IMR-90 (cell line): ENCODE measurements at regions not wholly inside any gene's neighbourhood (a gene's known extent, or its start where the extent isn't known, plus 50 kb on each side); places are given as distances from the start of the nearest gene placed in this dataset.

ENCODE experiments used
- ATAC-seq: fragments of 200-7000 bp; cut with Tn5 transposase; 2 replicates; pipeline ENCODE4 v1.9.1; 2020; ENCODE audit warnings: low read depth, mild to moderate bottlenecking, moderate library complexity
- BruUV-seq: library from RNA; stranded (reverse); fragments of 400-500 nt; replicated peaks from 2 replicates; lab custom pipeline; 2021; lab: Mats Ljungman, UMichigan
- CTCF ChIA-PET: fragments of 300-600 bp; formaldehyde crosslinking; extraction: SDS; loops from one replicate; lab custom pipeline; 2021; ENCODE audit warnings: antibody characterized with exemption; lab: Yijun Ruan, JAX
- POLR2A ChIA-PET: fragments of 300-600 bp; sonication (Branson Sonifier 250); formaldehyde crosslinking; loops from one replicate; lab custom pipeline; 2022; ENCODE audit warnings: antibody characterized with exemption; ENCODE audit not compliant: unreplicated experiment; lab: Charles Lee
- DNase-seq: peaks from one replicate; pipeline ENCODE4 v3.0.0; 2013
- H2AFZ ChIP-seq: replicated peaks from 2 replicates; pipeline ENCODE3; 2013; ENCODE audit warnings: low read length, mild to moderate bottlenecking; ENCODE audit not compliant: poor library complexity
- H2AK5ac ChIP-seq: 2 replicates; pipeline ENCODE4 v1.6.1; 2013; ENCODE audit warnings: low read depth, low read length, inconsistent platforms
- H2AK9ac ChIP-seq: replicated peaks from 2 replicates; pipeline ENCODE3; 2013; ENCODE audit warnings: mild to moderate bottlenecking, low read depth, low read length, moderate library complexity; ENCODE audit not compliant: poor library complexity
- H2BK120ac ChIP-seq: 2 replicates; pipeline ENCODE4 v1.6.1; 2013; ENCODE audit warnings: low read depth, low read length, inconsistent platforms
- H2BK15ac ChIP-seq: 3 replicates; pipeline ENCODE4 v1.6.1; 2013; ENCODE audit warnings: low read depth, low read length, inconsistent platforms
- H2BK20ac ChIP-seq: 2 replicates; pipeline ENCODE4 v1.6.1; 2013; ENCODE audit warnings: low read depth, mild to moderate bottlenecking, inconsistent platforms, low read length, moderate library complexity
- H2BK5ac ChIP-seq: 2 replicates; pipeline ENCODE4 v1.6.1; 2013; ENCODE audit warnings: mild to moderate bottlenecking, low read depth, low read length, inconsistent platforms; ENCODE audit not compliant: poor library complexity, severe bottlenecking
- H3K14ac ChIP-seq: replicated peaks from 2 replicates; pipeline ENCODE4 v1.6.1; 2013; ENCODE audit warnings: low read depth, low read length, inconsistent platforms
- H3K18ac ChIP-seq: 2 replicates; pipeline ENCODE4 v1.6.1; 2013; ENCODE audit warnings: low read depth, low read length, control low read depth
- H3K23ac ChIP-seq: 2 replicates; pipeline ENCODE4 v1.6.1; 2013; ENCODE audit warnings: low read depth, low read length, inconsistent platforms
- H3K27ac ChIP-seq: 2 replicates; pipeline ENCODE4 v1.5.1; 2013; ENCODE audit warnings: mild to moderate bottlenecking, control low read depth, low read length; ENCODE audit not compliant: insufficient read depth
- H3K27me3 ChIP-seq: 2 replicates; pipeline ENCODE4 v1.6.1; 2013; ENCODE audit warnings: low read length; ENCODE audit not compliant: control insufficient read depth, insufficient read depth
- H3K36me3 ChIP-seq: 2 replicates; pipeline ENCODE4 v1.6.1; 2013; ENCODE audit warnings: low read length, mixed read lengths; ENCODE audit not compliant: control insufficient read depth, insufficient read depth
- H3K4ac ChIP-seq: 2 replicates; pipeline ENCODE4 v1.6.1; 2013; ENCODE audit warnings: low read depth, low read length, inconsistent platforms
- H3K4me1 ChIP-seq: 2 replicates; pipeline ENCODE4 v1.6.1; 2013; ENCODE audit warnings: low read length, mixed read lengths; ENCODE audit not compliant: control insufficient read depth, insufficient read depth
- H3K4me2 ChIP-seq: 2 replicates; pipeline ENCODE4 v1.6.1; 2013; ENCODE audit warnings: low read depth, mild to moderate bottlenecking, control low read depth, low read length, moderate library complexity
- H3K4me3 ChIP-seq: 2 replicates; pipeline ENCODE4 v1.5.1; 2013; ENCODE audit warnings: low read depth, mild to moderate bottlenecking, control low read depth, low read length, moderate library complexity; ENCODE audit not compliant: insufficient read depth
- H3K56ac ChIP-seq: 2 replicates; pipeline ENCODE4 v1.6.1; 2013; ENCODE audit warnings: low read length, inconsistent platforms; ENCODE audit not compliant: insufficient read depth; ENCODE audit errors: extremely low read depth
- H3K79me1 ChIP-seq, 2 experiments: 2 replicates each; pipeline ENCODE4 v1.6.1; 2013; ENCODE audit warnings: low read length in 2 of 2, inconsistent platforms in 1 of 2, low read depth in 1 of 2
- H3K9ac ChIP-seq: 2 replicates; pipeline ENCODE4 v1.6.1; 2013; ENCODE audit warnings: low read depth, low read length, control low read depth
- H3K9me1 ChIP-seq: 2 replicates; pipeline ENCODE4 v1.6.1; 2013; ENCODE audit warnings: low read length, inconsistent platforms; ENCODE audit not compliant: insufficient read depth
- H3K9me3 ChIP-seq: 2 replicates; pipeline ENCODE4 v1.6.1; 2013; ENCODE audit warnings: low read length; ENCODE audit not compliant: control insufficient read depth, insufficient read depth
- H4K20me1 ChIP-seq: 2 replicates; pipeline ENCODE4 v1.6.1; 2013; ENCODE audit warnings: low read length, inconsistent platforms; ENCODE audit not compliant: insufficient read depth
- H4K5ac ChIP-seq: 2 replicates; pipeline ENCODE4 v1.6.1; 2013; ENCODE audit warnings: mild to moderate bottlenecking, low read depth, low read length, control low read depth
- H4K8ac ChIP-seq, 2 experiments: 2 replicates each; pipeline ENCODE4 v1.6.1; 2013; ENCODE audit warnings: low read depth in 2 of 2, low read length in 2 of 2, control low read depth in 1 of 2, inconsistent platforms in 1 of 2
- H4K91ac ChIP-seq: 2 replicates; pipeline ENCODE4 v1.6.1; 2013; ENCODE audit warnings: low read depth, low read length, inconsistent platforms; ENCODE audit not compliant: insufficient read depth
- BHLHE40 ChIP-seq: fragments of 150-350 bp; IDR thresholded peaks from 2 replicates; pipeline ENCODE4 v1.6.1; 2016; ENCODE audit warnings: mild to moderate bottlenecking, low read depth, low read length
- CEBPB ChIP-seq: IDR thresholded peaks from 2 replicates; pipeline ENCODE4 v1.6.1; 2012; ENCODE audit warnings: low read depth, low read length, improper control_type of control experiment
- CHD1 ChIP-seq: IDR thresholded peaks from 2 replicates; pipeline ENCODE4 v1.6.1; 2012; ENCODE audit warnings: low read depth, low read length, improper control_type of control experiment
- ELK1 ChIP-seq: fragments of 150-350 bp; IDR thresholded peaks from 2 replicates; pipeline ENCODE4 v1.6.1; 2016; ENCODE audit warnings: low read depth, mild to moderate bottlenecking, low read length, moderate library complexity, borderline replicate concordance
- FOS ChIP-seq: fragments of 150-350 bp; IDR thresholded peaks from 2 replicates; pipeline ENCODE4 v1.6.1; 2016; ENCODE audit warnings: low read depth, low read length
- MAFK ChIP-seq: IDR thresholded peaks from 2 replicates; pipeline ENCODE4 v1.6.1; 2012; ENCODE audit warnings: low read depth, low read length, improper control_type of control experiment
- MAZ ChIP-seq: IDR thresholded peaks from 2 replicates; pipeline ENCODE4 v1.6.1; 2012; ENCODE audit warnings: low read depth, mild to moderate bottlenecking, low read length, improper control_type of control experiment, moderate library complexity, borderline replicate concordance
- MXI1 ChIP-seq: IDR thresholded peaks from 2 replicates; pipeline ENCODE4 v1.6.1; 2012; ENCODE audit warnings: low read depth, mild to moderate bottlenecking, low read length, moderate library complexity, borderline replicate concordance
- NFE2L2 ChIP-seq: fragments of 150-350 bp; IDR thresholded peaks from 2 replicates; pipeline ENCODE4 v1.6.1; 2016; ENCODE audit warnings: low read depth, mild to moderate bottlenecking, low read length
- POLR2A ChIP-seq: IDR thresholded peaks from 2 replicates; pipeline ENCODE4 v1.6.1; 2012; ENCODE audit warnings: mild to moderate bottlenecking, low read depth, low read length
- RAD21 ChIP-seq: IDR thresholded peaks from 2 replicates; pipeline ENCODE4 v1.6.1; 2012; ENCODE audit warnings: low read length, improper control_type of control experiment
- RCOR1 ChIP-seq: IDR thresholded peaks from 2 replicates; pipeline ENCODE4 v1.6.1; 2012; ENCODE audit warnings: mild to moderate bottlenecking, low read length, improper control_type of control experiment; ENCODE audit not compliant: insufficient replicate concordance
- RFX5 ChIP-seq: IDR thresholded peaks from 2 replicates; pipeline ENCODE4 v1.8.0; 2012; ENCODE audit warnings: low read depth, mild to moderate bottlenecking, low read length, moderate library complexity
- SMC3 ChIP-seq: fragments of 150-350 bp; IDR thresholded peaks from 2 replicates; pipeline ENCODE4 v1.6.1; 2016; ENCODE audit warnings: low read depth, mild to moderate bottlenecking, antibody characterized with exemption, low read length, moderate library complexity
- WGBS, 2 experiments: methylation state at CpG; one replicate each; pipeline versions ENCODE4 v1.1.5 to v1.1.7; 2013; ENCODE audit warnings: missing lambda C conversion rate in 2 of 2; ENCODE audit not compliant: insufficient read length in 1 of 2; ENCODE audit errors: extremely low coverage in 2 of 2; 5-methylcytosine and 5-hydroxymethylcytosine counted together
- dilution Hi-C: fragments of 300-500 bp; cut with HindIII; formaldehyde crosslinking; loops from one replicate; pipeline ENCODE4 v1.14.3; 2018; ENCODE audit warnings: low sequenced_read_pairs; ENCODE audit not compliant: unreplicated experiment
- in situ Hi-C: fragments of 300-500 bp; cut with MboI; formaldehyde crosslinking; loops from 3 replicates; pipeline ENCODE4 v1.14.3; 2019; ENCODE audit warnings: low sequenced_read_pairs, inconsistent platforms, mixed read lengths
- intact Hi-C: fragments of 100-400 bp; cut with micrococcal nuclease; formaldehyde crosslinking; loops from 2 replicates; pipeline ENCODE4 v1.10.0; 2022
- TF ChIP-seq, protein P1 (sequence below): conservative IDR thresholded peaks from 2 replicates; pipeline ENCODE4 v1.5.1; 2012; ENCODE audit warnings: mild to moderate bottlenecking, low read depth, low read length, improper control_type of control experiment
- TF ChIP-seq, protein P2 (sequence below): fragments of 150-350 bp; IDR thresholded peaks from 2 replicates; pipeline ENCODE4 v1.6.1; 2017; ENCODE audit warnings: mild to moderate bottlenecking, antibody characterized with exemption, low read length, low read depth

- no peak overlapping the region for H3K27ac ChIP-seq
Observed at GRCh38 chr18:51569561-51569960, 372.1 kb upstream of the MEX3C start.

More at GRCh38 chr18:51569561-51569960, 372.1 kb upstream of the MEX3C start:
- dilution Hi-C loops: no loop called here
- H3K36me3 ChIP-seq: no peaks in the 10 kb centered on the region
- DNase-seq (no peak), ATAC-seq (no peak)
- H3K23ac ChIP-seq: no peak overlapping the region
- no peak overlapping the region for H2BK120ac ChIP-seq
- ChIA-PET POLR2A (no interaction called here), CTCF (no interaction called here)
- in situ Hi-C loops: no loop called here
- H3K4me1 ChIP-seq: no peaks in the 10 kb centered on the region
- intact Hi-C loops: no loop called here
- no peak overlapping the region for H3K9ac ChIP-seq
- H4K8ac ChIP-seq: no peak overlapping the region
- H3K4me2 ChIP-seq: no peak overlapping the region
- no peak overlapping the region for H3K14ac ChIP-seq
- no peaks in the 10 kb centered on the region for H3K79me1 ChIP-seq
- no peaks in the 10 kb centered on the region for H4K20me1 ChIP-seq
- no peak overlapping the region for H3K4ac ChIP-seq
- H2BK5ac ChIP-seq: no peak overlapping the region
- H3K9me3 ChIP-seq: peaks cover 6% of the 10 kb centered on the region
- no peak overlapping the region for H4K91ac ChIP-seq
- no TSS peak for BruUV-seq
- H3K56ac ChIP-seq: no peak overlapping the region
- no peak overlapping the region for H3K18ac ChIP-seq
- H3K27me3 ChIP-seq: no peaks in the 10 kb centered on the region
- H3K4me3 ChIP-seq: no peak overlapping the region
- no peak overlapping the region for H2AK9ac ChIP-seq
- TF ChIP-seq CEBPB: no peak
- no peak for TF ChIP-seq SMC3
- no peak for TF ChIP-seq POLR2A
- TF ChIP-seq NFE2L2: no peak
- TF ChIP-seq, protein P1, sequence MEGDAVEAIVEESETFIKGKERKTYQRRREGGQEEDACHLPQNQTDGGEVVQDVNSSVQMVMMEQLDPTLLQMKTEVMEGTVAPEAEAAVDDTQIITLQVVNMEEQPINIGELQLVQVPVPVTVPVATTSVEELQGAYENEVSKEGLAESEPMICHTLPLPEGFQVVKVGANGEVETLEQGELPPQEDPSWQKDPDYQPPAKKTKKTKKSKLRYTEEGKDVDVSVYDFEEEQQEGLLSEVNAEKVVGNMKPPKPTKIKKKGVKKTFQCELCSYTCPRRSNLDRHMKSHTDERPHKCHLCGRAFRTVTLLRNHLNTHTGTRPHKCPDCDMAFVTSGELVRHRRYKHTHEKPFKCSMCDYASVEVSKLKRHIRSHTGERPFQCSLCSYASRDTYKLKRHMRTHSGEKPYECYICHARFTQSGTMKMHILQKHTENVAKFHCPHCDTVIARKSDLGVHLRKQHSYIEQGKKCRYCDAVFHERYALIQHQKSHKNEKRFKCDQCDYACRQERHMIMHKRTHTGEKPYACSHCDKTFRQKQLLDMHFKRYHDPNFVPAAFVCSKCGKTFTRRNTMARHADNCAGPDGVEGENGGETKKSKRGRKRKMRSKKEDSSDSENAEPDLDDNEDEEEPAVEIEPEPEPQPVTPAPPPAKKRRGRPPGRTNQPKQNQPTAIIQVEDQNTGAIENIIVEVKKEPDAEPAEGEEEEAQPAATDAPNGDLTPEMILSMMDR: no peak
- TF ChIP-seq MAZ: no peak
- TF ChIP-seq RAD21: no peak
- no peak for TF ChIP-seq RFX5
- TF ChIP-seq BHLHE40: no peak
- TF ChIP-seq MAFK: no peak
- TF ChIP-seq, protein P2, sequence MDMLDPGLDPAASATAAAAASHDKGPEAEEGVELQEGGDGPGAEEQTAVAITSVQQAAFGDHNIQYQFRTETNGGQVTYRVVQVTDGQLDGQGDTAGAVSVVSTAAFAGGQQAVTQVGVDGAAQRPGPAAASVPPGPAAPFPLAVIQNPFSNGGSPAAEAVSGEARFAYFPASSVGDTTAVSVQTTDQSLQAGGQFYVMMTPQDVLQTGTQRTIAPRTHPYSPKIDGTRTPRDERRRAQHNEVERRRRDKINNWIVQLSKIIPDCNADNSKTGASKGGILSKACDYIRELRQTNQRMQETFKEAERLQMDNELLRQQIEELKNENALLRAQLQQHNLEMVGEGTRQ: no peak
- no peak for TF ChIP-seq ELK1
- no peak for TF ChIP-seq MXI1
- TF ChIP-seq FOS: no peak
- no peak for TF ChIP-seq CHD1
- no peak for TF ChIP-seq RCOR1
- H4K5ac ChIP-seq: no peak overlapping the region
- no peak overlapping the region for H2BK20ac ChIP-seq
- H2BK15ac ChIP-seq: no peak overlapping the region
- H2AFZ ChIP-seq: no peak overlapping the region
- no peaks in the 10 kb centered on the region for H3K9me1 ChIP-seq
- H2AK5ac ChIP-seq: no peak overlapping the region
- no CpG with 5 or more reads among the region's 2 CpGs for WGBS, 2 experiments
